NCI-H345 treated with DMSO at 0.1 percent for 48 hours (cell line): ENCODE measurements at regions not wholly inside any gene's neighbourhood (a gene's known extent, or its start where the extent isn't known, plus 50 kb on each side); places are given as distances from the start of the nearest gene placed in this dataset.

Experiments
- DNase-seq: peaks from one replicate; lab custom pipeline; 2025; ENCODE audit not compliant: unreplicated experiment; lab: John Stamatoyannopoulos, UW

DNA sequence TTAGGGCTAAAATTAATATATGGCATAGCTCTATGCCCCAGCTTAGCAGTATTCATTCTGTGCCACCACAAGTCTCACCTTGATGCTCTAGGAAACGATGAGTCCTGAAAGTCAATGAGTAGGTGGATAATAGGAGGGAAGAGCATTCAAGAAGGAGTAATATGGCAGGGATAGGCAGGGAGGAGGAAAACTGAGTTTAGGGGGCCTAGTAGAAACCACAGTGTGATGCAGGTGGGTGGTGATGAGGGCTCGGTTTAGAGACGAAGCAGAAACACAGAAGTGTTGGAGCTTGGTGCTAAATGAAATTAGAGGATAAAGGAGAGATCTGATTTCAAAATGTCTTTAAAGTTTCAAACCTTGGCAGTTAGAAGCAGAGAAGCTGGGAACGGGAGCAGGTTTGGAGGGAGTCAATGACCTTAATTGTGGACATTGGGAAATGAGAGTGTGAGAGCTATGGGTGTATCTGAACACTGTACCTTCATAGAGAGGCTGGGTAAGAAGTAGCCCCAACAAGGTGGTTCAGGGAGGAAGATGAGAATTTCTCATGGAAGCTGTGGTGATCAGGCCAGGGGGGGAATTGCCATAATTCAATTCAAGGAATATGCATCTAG is 144.7 kb upstream of the CPSF6 start:
- DNase-seq = no peak

DNA sequence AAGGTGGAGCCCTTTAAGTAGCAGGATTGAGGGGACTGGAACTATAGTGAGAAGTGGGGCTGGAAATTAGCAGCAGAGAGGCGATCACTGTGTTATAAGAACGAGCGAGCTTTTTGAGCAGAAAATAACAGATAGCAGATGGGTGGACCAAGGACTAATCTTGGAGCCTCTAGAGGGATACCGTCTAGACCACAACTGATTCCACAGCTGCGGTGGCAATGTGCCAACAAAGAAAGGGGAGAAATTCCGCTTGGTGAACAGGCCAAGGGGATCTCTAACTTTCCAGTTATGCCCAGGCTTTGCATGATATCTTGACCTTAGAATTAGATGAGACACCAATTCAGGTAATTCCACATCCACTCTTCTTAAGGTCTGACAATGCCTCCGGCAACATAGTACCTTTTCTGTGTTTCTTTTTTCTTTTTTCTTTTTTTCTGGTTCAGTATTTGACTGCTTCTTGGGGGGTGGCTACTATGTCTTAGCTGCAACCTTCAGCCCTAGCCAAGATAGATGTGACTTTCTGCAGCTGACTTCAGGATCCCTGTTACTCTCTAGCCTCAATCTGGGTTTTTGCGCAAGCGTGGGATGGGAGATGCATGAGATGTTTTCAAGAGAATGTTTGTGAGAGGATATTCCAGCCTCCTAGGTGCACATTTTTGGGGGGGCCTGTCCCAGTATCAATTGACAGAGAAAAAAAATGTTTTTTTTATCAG is 143.4 kb upstream of the CPSF6 start:
- DNase-seq = no peak

DNA sequence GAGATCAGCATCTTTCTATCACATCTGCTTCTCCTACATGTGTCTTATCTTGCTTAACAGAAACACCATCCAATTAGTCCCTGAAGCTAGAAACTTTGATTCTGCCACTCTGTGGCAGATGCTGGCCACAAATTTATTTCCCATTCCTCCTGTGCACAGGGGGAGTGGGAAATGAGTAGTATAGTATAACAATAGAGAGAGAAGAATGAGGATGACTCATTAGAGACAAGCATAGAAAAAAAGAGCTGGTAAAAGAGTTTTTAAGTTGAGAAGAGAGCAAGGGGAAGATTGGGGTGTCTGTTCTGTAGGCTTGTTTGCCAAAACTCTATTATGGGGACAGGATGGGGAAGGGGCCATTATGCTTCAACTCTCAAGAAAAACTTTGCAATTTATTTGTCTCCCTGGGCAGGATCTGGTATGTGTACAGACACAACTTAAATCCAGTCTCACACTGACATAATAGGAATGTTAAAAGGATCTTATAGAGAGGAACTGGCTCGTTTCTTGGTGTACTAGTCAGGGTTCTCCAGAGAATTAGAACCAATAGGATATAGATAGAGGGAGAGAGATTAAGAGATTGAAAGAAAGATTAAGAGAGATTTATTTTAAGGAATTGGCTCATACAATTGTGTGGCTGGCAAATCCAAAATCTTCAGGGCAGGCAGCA is 142.6 kb upstream of the CPSF6 start:
- no peak for DNase-seq

DNA sequence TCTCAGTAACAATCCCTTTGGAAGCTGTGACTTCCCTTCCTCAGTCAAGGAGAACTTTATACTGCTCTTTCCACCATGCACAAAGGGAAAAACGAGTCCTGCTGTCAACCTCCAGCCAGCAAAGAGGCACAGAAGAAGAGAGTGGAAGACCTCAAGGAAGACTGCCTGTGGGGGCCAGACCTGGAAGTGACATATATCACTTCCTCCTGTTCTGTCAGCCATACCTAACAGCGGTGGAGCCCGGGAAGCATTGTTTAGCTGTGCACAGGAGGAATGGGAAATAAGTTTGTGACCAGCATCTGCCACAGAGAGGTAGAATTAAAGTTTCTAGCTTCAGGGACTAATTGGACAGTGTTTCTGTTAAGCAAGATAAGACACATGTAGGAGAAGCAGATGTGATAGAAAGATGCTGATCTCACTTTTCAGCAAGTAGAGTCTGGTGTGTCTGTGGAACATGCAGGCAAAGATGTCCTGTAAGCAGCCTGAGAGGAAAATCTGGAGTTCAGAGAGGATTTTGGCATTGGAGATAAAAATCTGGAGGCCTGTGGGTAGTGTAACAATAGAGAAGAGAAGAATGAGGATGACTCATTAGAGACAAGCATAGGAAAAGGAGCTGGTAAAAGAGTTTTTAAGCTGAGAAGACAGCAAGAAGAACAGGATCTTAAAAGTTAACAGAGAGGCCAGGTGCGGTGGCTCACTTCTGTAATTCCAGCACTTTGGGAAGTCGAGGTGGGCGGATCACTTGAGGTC is 141.6 kb upstream of the CPSF6 start:
- no peak for DNase-seq

DNA sequence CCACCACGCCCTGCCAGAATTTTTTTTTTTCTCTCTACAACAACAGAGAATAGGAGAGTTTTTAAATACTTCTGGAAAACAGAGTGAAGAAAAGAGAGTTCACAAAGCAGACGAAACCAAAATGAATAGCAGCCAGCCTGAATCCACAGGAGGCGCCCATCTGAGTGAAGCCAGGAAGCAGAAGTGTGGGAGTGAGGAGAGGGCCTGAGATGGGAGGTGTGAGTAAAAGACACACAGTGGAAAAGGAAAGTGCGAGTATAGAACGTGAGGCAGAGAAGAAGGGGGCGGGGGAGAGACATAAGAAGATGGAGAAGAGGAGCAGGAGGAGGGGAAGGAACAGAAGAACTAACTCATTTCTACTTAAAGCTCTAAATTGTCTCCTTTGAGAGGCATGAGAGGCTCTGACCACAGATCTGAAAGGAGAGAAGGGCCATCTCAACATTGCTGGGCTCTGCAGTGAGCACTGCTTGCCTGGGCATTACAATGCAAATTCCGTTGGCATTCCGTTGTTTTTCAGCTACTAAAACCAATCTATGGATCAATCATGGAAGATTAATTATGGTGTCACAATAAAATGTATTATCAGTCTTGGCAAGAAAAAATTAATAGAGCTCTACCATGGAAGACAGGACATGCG is 140.1 kb upstream of the CPSF6 start:
- no peak for DNase-seq

DNA sequence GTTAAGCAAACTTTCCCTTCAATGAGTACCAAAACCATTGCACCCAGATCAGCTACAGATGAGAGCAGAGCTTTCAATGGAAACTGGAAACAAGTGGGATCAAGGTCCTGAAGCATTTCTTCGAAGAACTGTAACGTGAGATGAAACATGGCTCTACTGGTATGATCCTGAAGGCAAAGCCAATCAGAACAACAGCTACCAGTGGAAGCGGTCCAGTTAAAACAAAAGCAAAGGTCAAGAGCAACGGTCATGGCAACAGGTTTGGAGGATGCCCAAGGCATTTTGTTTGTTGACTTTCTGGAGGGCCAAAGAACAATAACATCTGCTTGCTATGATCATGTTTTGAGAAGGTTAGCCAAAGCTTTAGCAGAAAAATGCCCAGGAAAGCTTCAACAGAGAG is 137.9 kb upstream of the CPSF6 start:
- DNase-seq = no peak

DNA sequence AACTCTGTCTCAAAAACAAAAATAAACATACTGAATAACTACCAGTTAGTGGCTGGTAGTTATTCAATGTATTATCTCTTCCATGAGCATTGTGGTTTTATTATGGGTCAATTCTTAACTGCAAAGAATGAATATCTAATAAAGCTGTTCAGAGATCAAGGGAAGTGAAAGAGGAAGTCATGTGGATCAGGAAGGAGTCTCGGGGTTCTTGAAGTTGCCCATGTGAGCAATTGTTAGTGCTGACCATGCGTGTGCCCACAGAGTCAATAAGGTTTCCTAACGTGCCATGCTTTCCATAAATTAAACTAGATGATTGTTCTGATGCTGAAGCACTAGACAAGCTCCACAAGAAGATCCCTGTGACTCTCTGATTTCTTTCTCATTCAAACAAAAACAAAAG is 136.5 kb upstream of the CPSF6 start:
- DNase-seq = no peak

DNA sequence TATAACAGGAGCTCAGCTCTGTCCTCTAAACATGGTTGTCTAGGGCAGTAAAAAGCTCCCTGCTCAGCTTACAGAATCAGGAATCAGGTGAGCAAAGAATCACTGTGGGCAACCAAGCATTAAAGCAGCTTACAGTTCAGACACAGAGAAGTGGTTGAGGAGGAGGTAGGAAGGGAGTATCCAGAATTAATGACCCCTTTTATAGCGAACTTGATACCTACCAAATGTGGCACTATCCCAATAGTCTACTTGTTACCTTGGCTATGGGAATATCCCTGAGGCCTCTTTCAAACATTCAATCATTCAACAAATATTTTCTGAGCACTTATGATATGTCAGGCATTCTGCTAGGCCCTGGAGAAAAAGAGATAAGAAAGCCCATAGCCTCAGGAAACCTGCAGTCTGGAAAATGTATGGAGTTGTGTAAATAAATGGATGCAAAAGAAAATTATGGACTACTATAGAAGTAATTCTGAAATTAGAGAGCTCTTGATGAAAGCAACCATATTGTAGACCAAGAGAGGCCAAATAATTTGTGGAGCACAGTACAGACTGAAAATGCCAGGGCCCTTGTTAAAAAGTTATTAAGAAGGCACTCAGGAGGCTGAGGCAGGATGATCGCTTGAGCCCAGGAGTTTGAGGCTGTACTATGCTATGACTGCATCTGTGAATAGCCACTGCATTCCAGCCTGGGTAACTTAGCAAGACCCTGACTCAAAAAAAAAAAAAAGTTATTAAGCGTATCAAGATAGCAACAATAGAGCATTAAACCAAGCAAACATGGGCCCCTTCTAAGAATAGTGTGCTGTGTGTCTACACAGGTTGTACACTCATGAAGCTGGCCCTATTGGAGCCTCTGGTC is 134.0 kb upstream of the CPSF6 start:
- DNase-seq = no peak

DNA sequence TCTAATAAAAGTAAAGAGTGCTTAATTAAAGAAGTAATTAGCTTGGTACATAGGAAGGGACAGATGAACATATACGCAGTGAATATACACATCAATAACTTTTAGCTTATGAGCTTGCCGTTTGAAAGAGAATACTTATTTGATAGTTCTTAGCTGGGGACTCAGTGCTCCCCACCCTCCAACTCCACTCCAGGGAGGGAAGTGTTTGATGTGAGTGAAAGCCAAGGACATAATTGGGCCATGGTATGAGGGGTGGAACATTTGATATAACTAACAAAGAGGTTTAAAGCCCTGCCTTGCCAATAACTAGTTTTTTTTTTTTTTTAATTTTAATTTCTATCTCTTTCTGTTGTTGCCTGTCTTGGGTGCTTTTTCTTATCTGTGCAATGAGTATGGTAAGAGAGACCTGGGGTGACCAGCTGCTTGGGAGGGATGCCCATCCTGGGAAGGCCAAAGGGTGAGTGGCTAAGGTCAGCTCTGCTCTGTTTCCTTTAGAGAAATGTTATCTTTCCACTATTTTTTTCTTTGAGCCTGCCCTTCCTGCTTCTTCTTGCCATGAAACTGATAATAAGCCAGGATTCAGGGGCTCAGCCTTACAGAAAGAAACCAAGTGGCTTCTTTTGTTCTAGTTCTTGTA is 132.8 kb upstream of the CPSF6 start:
- DNase-seq = no peak

DNA sequence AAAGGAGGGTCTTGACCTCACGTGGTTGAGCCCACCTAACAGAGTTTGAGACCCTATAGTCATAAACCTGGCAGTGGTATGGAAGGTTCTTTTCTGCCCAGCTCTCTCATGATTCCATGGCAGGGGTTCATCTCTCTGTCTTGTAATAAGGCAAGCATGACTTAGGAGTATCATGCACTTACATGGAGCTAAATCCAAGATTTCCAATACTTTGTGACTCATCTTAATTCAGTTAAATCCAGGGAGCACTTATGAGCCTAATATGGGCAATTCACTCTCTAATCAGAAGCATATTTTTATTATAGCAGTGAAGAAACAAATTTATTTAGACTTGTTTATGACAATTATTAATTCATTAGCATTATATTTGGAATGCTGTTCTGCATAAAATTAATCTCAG is 131.8 kb upstream of the CPSF6 start:
- no peak for DNase-seq

DNA sequence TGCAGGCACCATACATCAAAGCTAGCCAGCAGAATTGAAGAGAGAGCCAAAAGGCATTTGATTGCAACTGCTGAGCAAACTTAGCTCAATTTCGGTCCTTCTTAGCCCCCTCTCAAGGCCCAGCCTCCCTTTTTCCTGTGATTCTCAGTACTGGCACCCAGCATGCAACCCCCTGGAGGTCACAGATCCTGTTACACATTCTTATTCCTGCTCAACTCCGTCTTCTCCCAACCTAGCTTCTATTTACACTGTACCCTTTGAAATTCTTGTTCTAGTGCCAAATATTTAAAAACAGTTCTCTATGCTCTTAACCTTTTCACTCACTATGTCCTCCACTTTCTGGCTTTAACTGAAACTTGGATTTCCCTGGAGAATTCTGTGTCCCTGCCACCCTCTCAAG is 131.3 kb upstream of the CPSF6 start:
- DNase-seq = no peak

DNA sequence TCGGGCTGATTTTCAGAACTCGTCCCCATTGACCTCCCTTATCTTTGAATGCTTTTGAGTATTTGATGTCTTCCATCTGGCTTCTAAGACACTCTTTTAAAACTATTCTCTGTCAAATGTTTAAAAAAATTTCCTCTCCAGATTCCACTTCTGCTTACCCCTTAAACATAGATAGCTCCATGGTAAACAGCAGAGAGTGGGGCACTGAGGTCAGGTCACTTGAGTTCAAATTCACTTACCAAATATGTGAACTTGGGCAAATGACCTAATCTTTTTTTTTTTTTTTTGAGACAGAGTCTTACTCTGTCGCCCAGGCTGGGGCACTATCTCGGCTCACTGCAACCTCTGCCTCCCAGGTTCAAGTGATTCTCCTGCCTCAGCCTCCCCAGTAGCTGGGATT is 126.8 kb upstream of the CPSF6 start:
- DNase-seq = no peak

DNA sequence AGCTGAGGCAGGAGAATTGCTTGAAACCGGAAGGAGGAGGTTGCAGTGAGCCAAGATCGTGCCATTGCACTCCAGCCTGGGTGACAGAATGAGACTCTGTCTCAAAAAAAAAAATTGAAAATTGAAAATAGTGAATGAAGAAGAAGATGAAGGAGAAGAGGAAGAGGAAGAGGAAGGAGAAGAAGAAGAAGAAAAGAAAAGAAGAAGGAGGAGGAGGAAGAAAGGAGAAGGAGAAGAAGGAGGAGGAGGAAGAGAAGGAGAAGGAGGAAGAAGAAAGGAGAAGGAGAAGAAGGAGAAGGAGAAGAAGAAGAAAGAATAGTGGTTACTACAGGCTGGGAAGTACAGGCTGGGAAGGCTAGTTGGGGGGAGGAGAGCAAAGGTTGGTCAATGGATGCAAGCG is 124.3 kb upstream of the CPSF6 start:
- no peak for DNase-seq

DNA sequence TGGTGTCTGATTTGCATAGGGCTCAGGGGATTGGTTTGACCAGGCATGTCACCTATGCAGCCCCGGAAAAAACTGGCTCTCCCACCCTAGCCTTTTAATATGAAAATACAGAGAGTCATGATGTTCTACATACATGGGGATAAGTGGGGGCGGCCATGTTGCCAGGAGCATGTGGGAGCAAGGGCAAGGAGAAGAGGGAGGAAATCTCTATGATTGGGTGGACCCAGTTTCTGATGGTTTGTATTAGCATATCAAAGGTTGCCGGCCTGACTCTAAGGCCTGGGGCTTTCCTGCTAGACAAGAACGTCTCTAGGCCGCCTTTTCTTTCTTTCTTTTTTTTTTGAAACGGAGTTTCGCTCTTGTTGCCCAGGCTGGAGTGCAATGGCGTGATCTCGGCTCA is 123.4 kb upstream of the CPSF6 start:
- no peak for DNase-seq

DNA sequence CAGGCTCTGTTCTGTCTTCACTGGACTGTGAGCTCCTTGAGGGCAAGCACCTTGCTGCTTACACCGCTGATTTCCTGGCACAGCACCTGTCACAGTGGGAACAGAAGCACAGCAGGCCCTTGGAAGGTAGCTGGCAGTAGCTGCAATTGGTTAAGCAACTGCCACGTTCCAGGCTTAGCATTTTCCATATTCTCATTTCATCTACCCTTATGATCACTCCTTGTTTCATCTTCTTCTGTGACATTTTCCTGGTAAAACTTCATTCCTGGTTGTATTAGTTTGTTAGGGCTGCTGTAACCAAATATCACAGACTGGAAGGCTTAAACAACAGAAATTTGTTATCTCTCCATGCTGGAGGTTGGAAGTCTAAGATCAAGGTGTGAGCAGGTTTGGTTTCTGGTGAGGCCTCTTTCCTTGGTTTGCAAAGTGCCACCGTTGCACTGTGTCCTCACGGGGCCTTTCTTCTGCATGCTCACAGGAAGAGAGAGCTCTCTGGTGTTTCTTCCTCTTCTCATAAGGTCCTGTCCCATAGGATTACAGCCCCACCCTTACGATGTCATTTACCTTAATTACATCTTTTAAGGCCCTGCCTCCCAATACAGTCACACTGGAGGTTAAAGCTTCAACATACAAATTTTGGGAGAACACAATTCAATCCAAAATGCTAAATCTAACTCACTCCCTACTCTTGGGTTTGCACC is 121.7 kb upstream of the CPSF6 start:
- no peak for DNase-seq

DNA sequence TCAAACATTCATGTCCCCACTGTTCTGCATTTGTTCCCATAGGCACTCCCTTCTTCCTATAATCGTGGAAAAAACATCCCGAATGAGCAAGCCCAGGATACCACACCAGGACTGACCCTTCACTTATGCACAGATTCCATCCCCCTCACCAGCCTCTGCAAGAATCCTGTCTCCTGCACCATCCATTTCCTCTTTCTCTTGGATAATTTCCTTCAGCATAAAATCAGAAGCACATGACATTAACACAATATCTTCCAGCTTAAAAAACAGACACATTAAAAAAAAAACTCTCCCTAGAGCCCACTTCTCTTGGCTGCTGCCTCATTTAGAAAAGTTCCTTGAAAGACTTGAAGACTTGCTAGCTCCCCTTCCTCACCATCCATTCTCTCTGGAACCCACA is 120.9 kb upstream of the CPSF6 start:
- no peak for DNase-seq

DNA sequence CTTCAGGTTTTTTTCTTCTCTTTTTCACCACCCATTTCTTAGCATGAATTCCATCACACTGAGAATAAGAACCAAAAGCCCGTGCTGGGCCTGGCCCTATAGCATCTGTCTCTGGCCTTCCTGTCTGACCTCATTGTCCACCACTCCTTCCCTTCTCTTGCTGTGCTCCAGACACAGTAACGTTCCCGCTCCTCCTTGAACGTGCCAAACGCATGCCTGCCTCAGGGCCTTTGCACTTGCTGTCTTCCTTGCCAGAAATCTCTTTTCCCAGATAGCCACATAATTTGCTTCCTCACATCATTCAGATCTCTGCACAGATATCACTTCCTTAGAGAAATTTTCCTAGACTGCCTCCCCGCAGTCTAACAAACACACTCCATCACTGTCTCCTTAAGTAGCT is 119.6 kb upstream of the CPSF6 start:
- DNase-seq = no peak

DNA sequence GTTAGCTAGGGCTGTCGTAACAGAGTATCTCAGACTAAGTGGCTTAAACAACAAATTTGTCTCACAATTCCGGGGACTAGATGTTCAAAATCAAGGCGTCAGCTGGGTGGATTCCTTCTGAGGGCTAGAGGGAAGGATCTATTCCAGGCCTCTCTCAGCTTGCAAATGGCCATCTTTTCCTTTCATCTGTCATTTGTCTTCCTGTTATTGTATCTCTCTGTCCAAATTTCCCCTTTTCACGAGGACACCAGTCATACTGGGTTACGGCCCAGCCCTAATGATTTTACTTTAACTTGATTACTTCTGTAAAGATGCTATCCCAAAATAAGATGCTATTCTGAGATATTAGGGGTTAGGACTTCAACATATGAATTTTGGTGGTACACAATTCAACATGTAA is 119.0 kb upstream of the CPSF6 start:
- DNase-seq = no peak

DNA sequence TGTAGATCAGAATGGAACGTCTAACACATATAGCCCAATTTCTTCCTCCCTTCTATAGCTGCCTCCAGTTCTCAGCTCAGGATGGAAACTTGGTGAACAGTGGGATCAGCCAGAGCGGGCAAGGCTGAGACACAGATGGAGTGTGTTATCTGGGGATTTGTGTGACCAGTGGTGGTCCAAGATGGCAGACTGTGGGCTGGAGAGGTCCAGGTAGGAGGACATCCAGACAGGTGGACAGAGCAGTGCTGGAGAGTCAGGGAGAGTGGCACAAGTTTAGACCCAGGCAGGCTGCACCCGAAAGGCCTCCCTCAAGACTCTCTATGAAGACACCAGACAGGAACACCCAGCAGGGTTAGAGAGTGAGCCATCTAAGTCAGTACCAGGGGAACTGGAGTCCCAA is 116.1 kb upstream of the CPSF6 start:
- DNase-seq = no peak
